ENCODE measurements at regions not wholly inside any gene's neighbourhood (a gene's known extent, or its start where the extent isn't known, plus 50 kb on each side); places are given as distances from the start of the nearest gene placed in this dataset.

DNA sequence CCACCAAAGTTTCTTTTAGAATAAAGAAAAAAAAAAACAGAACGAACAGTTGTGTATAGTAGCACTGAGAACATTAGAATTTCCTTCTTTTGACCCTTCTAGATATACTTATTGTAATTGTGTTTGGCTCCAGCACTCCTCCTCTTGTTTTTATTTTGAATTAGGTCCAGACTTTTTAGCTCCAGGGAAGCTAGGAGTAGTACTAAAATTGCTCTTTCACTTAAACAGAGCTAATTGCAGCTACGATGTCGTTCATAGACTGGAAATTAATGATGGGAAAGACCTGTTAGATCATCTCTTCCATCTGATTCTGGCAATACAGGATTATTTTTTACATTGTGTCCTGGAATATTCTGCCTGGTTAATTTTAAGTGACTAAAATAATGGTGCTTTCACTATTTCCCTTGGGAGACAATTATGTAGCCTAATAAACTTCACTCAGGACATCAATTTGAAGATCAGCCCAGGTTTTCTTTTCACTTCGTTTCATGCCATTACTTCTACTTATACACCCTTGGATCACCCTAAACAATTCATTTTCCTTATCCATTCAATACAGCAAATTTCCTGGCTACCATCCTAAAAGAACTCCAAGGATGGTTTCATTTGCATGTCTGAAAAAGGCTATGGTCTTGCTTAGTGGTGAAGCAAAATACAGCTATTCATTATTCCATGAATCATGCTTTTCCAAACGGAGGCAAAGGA, 480.8 kb upstream of the TECRL start:
- TF ChIP-seq CTCF (conservative IDR thresholded peaks at IDR 0.05; ENCODE audit: low read depth, low read length) (no peak), EZH2phosphoT487 (IDR thresholded peaks at IDR 0.05; ENCODE audit: borderline replicate concordance, low read length) (no peak)
